Neural progenitor cell (in vitro differentiated cells): ENCODE measurements at regions not wholly inside any gene's neighbourhood (a gene's known extent, or its start where the extent isn't known, plus 50 kb on each side); places are given as distances from the start of the nearest gene placed in this dataset.

ENCODE experiments used
- CTCF ChIP-seq: fragments of 200-600 bp; sonication (generic); IDR thresholded peaks from 2 replicates; pipeline ENCODE4 v1.5.1; 2017; ENCODE audit warnings: antibody characterized with exemption, mild to moderate bottlenecking
- EZH2 ChIP-seq: fragments of 200-600 bp; sonication (generic); IDR thresholded peaks from 2 replicates; pipeline ENCODE4 v1.6.1; 2017; ENCODE audit warnings: antibody characterized with exemption, mild to moderate bottlenecking, moderate library complexity
- EZH2phosphoT487 ChIP-seq: fragments of 200-600 bp; sonication (generic); IDR thresholded peaks from 2 replicates; pipeline ENCODE4 v1.6.1; 2017; ENCODE audit warnings: antibody characterized with exemption

GRCh38 chr6:4363656-4364055 is 228.3 kb upstream of the ECI2 start:
- no peak for TF ChIP-seq CTCF
- TF ChIP-seq EZH2: no peak
- no peak for TF ChIP-seq EZH2phosphoT487
